ENCODE measurements at regions not wholly inside any gene's neighbourhood (a gene's known extent, or its start where the extent isn't known, plus 50 kb on each side); places are given as distances from the start of the nearest gene placed in this dataset.

DNA sequence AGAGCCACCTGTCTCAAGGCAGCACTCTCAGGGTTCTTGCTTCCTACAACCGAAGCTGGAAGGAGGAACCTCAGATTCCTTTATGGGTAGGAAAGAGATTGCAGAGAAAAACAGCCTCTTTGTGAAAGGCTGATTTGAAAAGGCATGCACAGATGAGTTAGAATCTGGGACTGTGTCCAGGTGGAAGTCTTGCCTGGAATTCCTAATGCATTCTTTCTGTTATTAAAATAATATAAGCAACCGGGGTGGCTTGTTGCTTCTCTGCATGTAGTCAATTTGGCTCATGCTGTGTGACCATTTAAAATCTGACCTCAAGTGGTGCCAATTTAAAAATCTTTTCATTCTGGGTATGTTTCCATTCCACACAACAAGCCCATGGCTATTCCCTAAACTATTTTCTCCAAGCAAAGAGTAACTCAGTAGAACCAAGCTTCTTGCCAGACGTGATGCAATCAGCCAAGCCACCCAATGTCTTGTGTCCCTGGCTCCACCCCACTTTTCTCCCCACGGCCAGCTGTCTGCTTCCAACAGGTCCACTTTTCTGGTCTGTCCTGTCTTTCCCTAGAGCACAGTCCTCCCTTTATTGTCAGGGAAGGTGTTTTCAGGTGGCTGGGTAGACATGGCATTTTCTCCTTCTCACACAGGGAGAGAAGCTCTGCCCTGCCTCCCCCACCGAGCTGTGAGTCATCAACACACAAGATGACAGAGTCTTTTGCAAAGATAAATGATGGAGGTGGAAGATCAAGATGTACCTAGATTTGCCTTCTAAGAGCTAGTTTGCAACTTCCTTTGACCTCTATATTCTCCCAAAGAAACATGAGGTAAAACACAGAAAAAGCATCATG lies 394.3 kb downstream of the FOXO1 start:
- DNase-seq: peak; percentile 7

DNA sequence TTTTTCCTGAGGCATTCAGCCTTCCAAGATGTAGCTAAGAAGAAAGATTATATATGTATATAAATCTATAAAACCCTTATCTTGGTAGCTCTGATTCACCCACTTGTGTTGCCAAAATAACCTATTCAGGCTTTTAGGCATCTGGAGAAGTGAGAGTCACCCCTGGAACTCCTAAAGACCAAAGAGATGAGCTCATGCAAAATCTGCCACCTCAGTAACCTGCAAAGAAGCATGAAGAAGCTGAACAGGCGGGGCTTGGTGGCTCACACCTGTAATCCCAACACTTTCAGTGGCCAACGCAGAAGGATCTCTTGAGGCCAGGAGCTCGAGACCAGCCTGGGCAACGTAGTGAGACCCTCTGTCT lies 393.7 kb downstream of the FOXO1 start:
- no peak for DNase-seq

DNA sequence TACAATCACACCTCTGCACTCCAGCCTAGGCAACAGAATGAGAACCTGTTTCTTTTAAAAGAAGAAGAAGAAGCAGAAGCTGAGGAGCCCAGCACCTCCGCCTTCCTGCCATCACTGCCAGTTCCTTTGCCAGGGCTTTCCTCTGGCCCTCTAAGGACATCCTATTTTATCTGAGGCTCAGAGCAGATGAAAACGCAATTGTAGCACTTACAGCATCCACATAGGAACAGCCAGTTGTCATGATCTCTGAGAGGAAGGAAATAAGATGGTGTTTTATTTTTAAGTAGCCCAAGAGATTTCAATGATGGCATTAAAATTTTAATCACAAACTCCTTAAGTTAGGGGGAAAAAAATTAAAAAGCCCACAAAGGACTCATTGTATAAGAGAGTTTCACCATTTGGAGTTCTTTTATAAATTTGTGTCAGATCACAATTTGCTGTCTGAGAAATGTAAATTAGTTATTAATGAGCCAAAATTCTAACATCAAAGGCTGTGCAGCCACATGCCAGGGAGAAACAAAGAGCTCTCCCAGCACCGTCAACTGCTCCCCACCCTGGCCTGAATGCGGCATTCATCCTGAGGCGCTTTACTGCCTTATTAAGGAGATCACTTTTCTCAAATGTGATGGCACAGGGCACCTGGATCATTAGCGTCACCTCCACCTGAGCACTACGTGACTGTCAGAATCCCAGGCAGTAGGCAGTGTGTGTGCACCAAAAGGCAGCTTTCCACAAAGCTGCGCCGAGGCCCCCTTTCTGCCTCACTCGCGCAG lies 393.0 kb downstream of the FOXO1 start:
- DNase-seq: no peak

GRCh38 chr13:40274103-40274502 lies 392.3 kb downstream of the FOXO1 start:
- DNase-seq: no peak

GRCh38 chr13:40275155-40275554 lies 391.3 kb downstream of the FOXO1 start:
- no peak for DNase-seq

DNA sequence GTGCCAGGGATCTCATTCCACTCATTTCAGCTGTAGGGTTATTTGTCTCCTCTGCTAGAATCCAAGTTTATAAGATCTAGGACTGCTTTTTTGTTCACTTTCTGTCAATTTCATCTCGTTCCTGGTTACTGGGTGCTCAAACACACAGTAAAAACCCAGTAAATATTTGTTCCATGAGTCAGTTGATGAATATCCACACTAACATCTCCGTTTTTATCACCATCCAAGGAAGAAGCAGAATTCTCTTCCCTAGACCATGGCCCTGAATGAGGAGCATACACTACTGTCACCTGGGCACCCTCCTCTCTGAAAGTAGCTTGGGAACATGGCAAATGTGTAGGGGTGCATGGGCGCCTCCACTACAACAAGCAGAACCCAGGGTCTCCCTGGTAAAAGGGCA lies 390.8 kb downstream of the FOXO1 start:
- no peak for DNase-seq

GRCh38 chr13:40283666-40284065 lies 382.8 kb downstream of the FOXO1 start:
- no peak for DNase-seq

DNA sequence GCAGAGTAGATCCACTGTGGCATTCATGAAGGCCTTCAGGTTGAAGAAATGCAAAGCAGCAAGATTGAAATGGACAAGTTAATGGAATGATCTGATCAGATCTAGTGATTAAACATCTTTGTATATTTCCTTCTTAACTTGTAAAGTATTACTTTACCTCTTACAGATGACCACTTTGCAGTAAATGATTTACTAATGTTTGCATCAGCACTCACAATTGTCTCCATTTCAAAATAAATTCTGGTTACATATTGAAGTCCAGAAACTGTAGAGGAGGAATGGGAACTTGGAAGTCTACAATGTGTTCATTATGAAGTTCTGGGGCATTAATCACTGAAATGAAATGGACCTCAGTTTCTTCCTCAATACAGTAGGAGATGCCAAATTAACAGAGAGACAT lies 380.8 kb downstream of the FOXO1 start:
- DNase-seq: no peak

GRCh38 chr13:40287428-40287827 lies 379.0 kb downstream of the FOXO1 start:
- no peak for DNase-seq

- no peak for DNase-seq
These were observed 378.2 kb downstream of the FOXO1 start for GRCh38 chr13:40288259-40288658.

DNA sequence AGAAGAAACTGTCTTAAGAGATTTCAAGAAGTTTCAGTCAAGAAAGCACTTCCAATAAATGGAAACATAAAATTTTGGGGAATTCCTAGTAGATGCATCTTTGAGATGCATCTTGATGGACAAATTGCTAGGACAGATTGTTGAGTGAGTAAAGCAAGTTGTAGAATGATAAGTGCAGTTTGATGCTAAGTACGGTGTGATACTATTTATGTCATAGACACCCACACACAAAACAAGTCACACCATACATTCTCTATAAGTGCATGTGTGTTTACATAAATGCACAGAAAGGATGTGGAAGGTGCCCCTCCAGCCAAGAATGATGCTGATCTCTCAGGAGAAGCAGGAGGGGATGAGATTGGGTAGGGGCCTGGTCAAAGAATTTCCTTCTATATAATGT lies 375.7 kb downstream of the FOXO1 start:
- DNase-seq: no peak

DNA sequence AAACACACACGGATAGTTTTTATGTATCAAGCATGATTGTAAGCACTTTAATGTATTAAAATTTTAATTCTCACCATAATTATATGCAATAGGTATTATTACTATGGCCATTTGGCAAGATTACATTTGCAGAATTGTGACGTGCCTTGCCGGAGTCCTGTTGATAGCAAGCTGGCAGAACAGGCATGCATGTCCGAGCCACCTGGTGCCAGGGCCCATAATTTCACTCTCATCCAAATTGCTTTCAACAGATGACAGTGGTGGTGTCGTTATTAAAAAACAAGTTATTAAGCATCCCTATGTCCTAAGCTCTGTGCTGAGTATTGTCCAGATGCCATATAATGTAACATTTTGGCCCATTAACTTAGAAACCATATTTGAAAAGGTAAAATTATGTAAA lies 374.3 kb downstream of the FOXO1 start:
- no peak for DNase-seq

DNA sequence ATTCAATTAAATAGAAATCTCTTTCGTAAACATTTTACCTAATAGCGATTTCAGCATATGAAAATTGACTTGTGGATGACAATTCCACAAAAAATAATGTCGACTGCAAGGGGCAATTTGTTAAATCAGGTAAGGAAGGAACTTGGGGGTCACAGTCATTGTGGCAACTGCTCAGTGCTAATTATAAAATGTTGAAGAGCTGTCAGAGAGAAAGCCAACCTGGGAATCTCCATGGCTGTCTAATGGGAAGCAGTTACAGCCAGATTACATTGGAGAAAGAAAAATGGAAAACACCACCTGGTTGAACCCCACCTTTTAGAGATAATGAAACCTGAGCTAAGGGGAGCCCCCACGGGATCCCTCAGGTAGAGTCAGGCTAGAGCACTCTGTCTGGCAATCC lies 373.9 kb downstream of the FOXO1 start:
- no peak for DNase-seq

DNA sequence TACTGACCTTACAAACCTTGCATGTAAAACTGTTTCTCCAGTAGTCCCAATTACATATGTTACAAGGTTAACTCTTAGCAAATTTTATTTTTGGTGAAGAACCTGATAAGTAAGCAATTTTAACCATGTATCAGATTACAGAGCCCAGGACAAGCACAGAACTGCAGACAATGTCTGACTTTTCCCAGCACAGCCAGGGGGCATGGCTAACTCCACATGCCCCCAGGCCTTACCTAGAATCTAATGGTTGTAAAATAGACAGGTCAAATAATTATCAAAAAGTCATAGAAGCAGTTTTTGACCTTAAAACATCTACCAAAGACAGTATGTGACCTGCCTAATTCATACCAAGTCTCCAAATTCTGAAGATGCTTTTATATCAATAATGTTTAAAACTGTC lies 364.1 kb downstream of the FOXO1 start:
- no peak for DNase-seq

GRCh38 chr13:40304391-40304790 lies 362.1 kb downstream of the FOXO1 start:
- no peak for DNase-seq

DNA sequence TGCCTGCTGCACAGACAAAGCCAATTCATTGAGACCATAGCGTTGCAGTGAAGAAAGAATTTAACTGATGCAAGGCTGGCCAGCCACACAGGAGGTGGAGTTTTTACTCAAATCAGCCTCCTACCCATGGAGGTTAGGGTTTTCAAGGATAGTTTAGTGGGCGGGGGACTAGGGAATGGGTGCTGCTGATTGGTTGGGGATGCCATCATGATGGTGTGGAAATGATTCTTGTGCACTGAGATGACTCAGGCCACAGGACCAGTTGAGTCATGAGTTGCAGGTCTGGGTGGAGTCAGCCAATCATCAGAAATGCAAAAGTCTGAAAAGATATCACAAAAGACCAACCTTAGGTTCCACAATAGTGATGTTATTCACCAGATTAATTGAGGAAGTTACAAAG lies 359.6 kb downstream of the FOXO1 start:
- no peak for DNase-seq

GRCh38 chr13:40309881-40310280 lies 356.6 kb downstream of the FOXO1 start:
- no peak for DNase-seq

GRCh38 chr13:40311356-40312101 lies 354.9 kb downstream of the FOXO1 start:
- DNase-seq: no peak

DNA sequence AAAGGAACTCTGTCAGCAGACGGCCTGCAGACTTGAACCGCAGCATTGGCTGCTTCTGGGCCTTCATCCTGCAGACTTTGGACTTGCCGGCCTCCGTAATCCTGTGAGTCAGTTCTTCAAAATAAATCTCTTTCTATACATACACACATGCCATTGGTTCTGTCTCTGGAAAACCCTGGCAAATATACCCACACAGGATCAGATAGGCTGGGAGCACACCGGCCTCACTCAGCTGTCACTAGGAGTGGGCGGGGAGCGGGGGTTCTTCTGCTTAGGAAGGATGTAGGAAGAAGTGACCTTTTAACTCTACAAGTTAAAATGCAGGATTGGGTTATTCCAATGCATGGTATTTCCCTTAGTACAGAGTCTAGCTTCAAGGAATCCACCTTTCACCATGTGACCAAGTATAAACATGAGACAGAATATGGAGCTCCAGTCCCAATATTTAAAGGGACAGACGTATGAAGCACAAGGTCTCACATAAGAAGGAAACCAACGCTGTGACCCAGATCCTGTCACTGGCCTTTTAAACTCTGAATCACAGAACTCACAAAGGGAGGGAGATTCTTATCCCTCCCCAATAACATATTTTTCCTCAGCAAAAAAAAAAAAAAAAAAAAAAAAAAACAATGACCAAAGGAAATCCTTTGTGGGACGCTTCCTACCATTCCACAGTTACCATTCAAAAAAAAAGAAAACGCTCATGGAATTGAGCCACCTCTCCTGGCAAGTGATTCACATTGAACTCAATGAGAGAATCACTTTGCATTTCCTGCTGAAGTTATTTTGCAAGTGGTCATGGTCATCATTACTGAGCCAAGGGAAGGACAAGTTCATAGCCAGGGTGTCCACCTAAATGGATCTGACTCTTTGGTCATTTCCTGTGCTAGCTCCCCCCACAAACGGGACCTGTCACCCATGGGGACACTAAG lies 352.9 kb downstream of the FOXO1 start:
- DNase-seq: no peak

DNA sequence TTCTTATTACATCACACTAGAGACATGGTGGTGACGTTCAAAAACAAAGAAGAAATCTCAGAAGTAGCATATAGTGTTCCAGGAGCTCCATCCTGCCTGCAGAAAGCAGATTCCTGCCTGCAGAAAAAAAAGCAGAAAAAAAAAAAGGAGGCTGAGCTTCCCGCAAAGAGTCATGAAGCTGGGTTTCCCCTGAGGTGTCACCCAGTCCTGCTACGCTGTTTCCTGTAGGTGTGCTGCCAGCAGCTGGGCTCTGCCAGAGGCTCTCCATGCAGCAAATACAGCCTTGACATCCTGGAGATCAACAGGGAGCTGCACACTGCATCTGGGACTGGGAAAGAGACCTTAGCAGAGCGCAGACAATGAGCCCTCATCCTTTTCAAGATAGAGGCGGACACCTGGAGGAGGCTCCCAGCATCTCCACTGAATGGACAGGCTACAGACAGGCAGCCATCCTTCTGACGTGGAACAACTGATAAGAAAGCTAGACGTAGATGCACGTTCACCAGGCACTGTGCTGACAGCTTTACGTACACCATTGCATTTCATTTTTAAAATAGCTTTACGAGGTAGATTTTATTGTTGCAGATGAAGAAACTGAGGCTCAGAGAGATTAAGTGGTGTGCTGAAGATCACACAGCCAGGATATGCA lies 350.9 kb downstream of the FOXO1 start:
- DNase-seq: no peak

- no peak for DNase-seq
These were observed 350.1 kb downstream of the FOXO1 start for GRCh38 chr13:40316301-40316700.

- no peak for DNase-seq
These were observed 348.5 kb downstream of the FOXO1 start for GRCh38 chr13:40317980-40318327.
